Stimulated activated CD8-positive, alpha-beta memory T cell treated with anti-CD3 and anti-CD28 coated beads, Interleukin-7, amount 100 ng/mL, for 1 hour (primary cell): ENCODE measurements at regions not wholly inside any gene's neighbourhood (a gene's known extent, or its start where the extent isn't known, plus 50 kb on each side); places are given as distances from the start of the nearest gene placed in this dataset.

Experiments
- DNase-seq, 2 donors: peaks; one replicate each; pipeline ENCODE4 v3.0.0-alpha.2; 2020; ENCODE audit warnings: low read depth in 2 of 2

GRCh38 chr21:17981060-17981740 lies 162.0 kb upstream of the C21orf91 start:
- no peak for DNase-seq

GRCh38 chr21:17979763-17980162 lies 160.6 kb upstream of the C21orf91 start:
- no peak for DNase-seq

DNA sequence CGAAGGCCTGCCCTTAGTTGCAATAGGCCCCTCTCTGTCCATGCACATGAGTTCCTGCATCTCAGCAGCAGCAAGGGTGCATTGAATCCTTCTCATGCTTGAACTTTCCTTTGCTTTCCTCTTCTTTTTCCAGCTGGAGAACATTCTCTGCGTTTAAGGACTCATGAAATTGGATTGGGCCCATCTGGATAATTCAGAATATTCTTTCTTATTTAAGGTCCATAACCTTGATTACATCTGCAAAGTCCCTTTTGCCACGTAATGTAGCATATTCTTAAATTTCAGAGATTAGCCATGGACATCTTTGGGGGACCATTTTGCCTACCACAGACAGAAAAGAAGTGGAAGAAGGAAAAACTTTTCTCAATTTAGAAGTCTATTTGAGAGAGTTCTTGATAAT lies 159.7 kb upstream of the C21orf91 start:
- no peak for DNase-seq

DNA sequence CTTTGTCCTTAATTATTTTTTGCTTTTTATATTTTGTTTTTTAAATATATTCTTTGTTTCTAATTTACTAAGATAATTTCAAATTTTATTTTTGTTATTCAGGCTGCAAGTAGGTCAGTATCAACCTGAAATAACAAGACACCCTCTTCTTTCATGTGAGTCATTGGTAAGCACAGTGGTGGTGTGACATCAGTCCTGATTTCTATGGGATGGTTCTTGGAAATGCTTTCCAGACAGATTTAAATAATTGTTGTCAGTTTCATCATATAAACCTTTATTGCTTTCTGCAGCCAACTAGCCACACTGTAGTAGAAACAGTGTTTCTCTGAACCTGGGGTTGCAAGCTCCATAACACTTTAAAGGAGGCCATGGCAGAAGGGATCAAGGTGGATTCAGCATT lies 157.5 kb upstream of the C21orf91 start:
- no peak for DNase-seq

- DNase-seq: no peak
Observed at GRCh38 chr21:17976139-17976538, 157.0 kb upstream of the C21orf91 start.

- DNase-seq: no peak
Observed at GRCh38 chr21:17967319-17967718, 148.2 kb upstream of the C21orf91 start.

DNA sequence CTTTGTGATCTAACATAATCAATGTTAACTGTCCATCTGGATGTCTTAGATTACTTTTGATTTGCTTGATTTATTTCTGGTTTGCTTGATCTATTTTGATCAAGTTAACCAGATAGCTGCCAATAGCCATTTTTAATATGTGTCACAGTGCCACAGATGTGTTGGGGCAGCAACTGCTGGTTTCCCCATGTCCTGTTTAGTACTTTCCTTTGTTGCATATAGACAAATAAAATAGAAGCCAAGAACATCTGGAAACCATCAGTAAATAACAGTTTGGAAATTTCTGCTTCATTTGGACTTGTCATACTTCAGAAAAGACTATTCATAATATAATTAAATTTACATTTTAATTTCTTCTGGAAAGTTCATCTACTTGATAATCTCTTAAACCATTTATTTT lies 145.6 kb upstream of the C21orf91 start:
- no peak for DNase-seq

DNA sequence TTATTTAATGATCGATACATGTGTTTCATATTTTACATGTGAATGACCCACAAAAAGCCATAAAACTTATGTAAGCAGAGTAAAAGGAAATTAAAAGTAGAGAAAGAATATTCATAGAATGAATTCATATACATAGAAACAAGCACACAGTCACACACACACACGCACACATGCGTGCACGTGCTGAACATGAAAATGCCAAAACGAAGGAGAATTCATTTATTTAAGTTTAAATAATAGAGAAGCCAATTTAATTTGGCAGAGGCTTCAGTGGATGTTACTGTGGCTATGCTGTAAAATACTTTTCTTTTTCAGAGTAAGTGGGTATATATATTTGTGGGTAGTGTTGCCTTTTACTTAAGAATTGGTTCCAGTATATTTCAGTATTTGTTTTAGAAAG lies 145.0 kb upstream of the C21orf91 start:
- DNase-seq: no peak

GRCh38 chr21:17950591-17950990 lies 131.4 kb upstream of the C21orf91 start:
- no peak for DNase-seq

- no peak for DNase-seq
Observed at GRCh38 chr21:17949421-17949820, 130.3 kb upstream of the C21orf91 start.

DNA sequence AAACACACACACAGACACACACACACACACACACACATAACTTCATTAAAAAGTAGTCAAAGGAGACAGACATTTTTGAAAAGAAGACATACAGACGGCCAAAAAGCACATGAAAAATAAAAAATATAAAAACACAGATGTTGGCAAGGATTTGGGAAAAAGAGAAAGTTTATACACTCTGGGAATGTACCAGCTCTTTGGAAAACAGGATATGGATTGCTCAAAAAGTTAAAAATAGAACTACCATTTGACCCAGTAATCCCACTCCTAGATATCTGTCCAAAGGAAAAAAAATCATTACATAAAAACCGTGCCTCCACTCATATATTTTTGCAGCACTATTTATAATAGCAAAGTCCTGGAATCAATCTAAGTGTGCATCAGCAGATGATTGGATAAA lies 128.4 kb upstream of the C21orf91 start:
- DNase-seq: no peak

DNA sequence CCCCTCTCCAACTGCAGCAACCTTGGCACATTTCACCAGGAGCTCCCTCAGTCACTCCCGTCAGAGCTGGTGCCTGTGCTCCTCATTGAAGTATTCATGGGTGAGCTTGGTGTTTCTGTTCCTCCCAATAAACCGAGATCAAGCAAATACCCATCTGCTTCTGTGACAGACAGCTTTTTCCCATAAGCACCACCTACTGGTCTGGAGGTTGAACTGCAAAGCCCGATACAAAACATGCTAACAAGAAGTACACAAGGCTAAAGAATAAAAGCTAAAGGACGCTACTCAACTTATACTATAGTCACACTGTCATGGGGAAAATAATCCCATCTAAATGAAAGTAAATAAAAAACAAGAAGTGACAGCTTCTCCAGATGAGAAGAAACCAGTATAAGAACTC lies 111.9 kb upstream of the C21orf91 start:
- no peak for DNase-seq

DNA sequence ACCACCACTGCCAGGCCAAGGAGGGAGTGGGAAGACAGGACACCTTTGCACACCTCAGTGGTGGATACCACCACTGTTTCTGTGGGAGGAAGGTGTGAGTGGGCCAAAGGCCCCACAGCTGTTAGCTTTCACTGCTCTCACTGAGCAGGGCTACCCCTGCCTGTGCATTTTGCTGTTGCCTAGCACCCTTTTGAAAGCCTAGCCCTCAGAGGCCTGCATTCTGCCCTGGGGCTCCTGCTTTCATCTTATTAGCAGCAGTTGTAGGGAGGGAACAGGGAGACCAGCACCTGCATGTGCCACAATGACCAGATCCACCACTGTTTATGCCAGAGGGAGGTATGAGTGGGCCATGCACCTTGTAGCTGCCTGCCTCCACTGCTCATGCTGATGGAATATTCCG lies 110.9 kb upstream of the C21orf91 start:
- no peak for DNase-seq

DNA sequence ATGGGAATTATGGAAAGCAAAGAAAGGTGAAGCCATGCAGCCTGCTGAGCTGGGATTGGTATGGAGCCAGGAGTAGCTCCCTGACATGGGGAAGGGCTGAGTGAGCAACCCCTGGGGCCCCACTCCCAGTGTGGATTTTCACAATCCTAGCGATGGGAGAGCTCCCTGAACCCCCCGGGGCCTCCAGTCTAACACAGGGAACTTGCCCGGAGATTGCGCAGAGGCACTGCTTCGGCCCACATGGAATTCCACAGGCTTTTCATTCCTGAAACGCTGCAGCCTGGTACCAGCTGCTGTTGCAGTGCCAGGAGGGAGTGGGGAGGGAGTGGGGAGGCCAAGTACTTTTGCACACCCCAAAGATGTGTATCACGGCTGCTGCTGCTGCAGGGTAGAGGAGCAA lies 110.4 kb upstream of the C21orf91 start:
- no peak for DNase-seq

- DNase-seq: no peak
Observed at GRCh38 chr21:17925899-17926298, 106.7 kb upstream of the C21orf91 start.

DNA sequence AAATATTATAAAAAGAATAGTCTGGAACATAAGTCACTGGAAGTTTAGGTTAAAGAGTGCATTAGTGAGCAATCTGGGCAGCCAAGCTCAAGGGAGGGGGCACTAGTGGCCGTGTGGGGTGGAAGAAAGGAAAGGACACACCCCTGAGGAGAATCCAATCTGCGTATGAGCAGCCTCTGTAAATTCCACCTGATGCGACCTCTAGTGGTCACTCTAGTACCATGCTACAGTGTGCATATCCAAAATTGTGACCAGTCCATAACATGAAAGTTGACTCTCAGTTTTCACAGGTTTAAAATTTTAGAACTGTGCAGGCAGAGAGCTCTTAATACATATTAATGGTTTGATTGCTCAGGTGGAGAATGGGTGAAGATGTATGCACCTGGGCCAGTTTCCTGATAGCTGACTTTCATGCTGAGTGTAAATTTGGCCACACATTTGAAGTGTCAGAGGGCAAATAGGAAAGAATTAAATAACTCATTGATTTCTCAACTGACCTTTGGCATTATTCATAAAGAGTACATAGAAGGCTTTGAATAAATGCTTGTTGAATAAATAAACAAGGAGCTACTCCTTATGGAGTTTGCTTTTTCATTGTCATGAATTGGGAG lies 105.9 kb upstream of the C21orf91 start:
- peak; percentile 2 to 10 for DNase-seq

DNA sequence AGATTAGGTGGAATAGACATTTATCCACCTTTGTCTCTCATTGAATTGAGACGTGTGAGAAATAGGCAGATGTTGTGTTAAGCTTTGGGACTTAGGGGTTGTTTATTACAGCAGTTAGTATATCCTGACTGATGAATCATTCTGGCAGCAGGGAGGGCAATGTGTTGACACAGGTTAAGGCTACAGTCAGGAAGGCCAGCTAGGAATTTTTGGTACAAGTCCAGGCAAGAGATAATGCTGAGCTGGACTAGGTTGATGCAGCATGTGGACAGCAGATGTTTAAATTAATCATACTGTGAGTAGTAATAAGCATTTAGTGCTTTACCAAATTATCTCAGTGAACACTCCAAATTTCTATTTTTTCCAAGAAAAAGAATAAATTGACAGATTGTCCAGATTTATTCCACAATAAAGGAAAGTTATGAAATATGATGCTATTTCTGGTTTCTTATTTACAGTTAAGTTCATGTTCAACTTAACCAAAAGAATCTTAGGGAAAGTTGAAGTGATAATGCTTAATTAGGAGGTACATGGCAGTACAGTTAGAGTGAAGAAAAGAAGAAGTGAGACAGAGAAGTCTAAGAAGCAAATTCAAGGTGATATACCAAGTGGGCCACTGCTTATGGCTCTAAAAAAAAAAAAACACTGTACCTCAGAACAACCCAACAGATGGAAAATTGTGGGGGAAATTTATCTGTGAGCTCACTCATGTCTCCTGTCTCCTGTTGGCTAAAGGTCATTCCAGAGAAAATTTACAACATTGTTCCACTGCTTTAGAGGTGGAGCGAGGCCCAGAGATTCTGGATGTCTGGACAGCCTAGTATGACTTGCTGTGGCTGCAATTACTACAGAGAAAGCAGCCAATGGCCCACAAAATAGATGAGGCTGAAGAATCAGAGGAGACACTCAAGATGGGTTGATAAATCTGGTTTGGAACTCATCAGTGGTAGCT lies 102.7 kb upstream of the C21orf91 start:
- no peak for DNase-seq

- no peak for DNase-seq
Observed at GRCh38 chr21:17915976-17916375, 96.8 kb upstream of the C21orf91 start.

DNA sequence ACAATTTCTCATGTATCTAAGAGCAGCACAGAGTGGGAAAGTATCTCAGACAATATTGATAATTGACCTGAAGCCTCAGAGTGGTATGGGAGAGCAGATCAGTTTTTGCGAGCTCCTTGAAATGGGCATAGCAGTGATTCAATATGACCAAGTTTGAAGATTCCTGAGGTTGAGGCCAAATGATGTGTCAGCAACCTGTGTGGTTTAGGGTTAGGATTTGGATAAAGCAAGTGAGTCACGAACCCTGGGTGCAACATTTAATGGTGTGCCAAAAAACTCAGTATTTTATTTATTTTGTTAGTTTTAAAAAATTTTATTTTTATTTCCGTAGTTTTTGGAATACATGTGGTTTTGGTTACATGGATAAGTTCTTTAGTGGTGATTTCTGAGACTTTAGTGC lies 92.5 kb upstream of the C21orf91 start:
- DNase-seq: no peak

GRCh38 chr21:17903929-17904639 lies 84.9 kb upstream of the C21orf91 start:
- DNase-seq: no peak

- DNase-seq: no peak
Observed at GRCh38 chr21:17903029-17903806, 84.1 kb upstream of the C21orf91 start.
